RPMI8226 (cell line): ENCODE measurements at regions not wholly inside any gene's neighbourhood (a gene's known extent, or its start where the extent isn't known, plus 50 kb on each side); places are given as distances from the start of the nearest gene placed in this dataset.

Source experiments
- DNase-seq: peaks from one replicate; pipeline ENCODE4 v3.0.0-alpha.2; 2015

- no peak for DNase-seq
Measured at GRCh38 chr5:3891113-3891512, 295.5 kb downstream of the IRX1 start.

DNA sequence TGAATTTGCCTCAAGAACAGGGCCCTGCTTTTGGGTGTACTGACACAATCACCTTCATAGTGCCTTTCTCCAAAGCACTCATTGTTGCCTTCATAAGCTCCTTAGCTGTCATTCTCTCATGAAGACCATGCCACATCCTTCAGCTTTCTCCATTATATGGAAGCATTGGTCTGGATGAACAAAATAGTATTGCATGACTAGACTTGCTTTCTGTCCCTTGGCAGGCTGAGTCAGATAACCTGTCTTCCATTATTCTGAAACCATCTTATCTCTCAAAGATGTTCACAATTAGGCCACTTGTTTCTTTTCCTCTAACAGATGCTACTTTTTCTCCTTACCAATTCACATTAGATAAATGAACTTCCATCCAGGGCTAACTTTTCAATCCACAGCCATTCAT, 297.9 kb downstream of the IRX1 start:
- no peak for DNase-seq

GRCh38 chr5:3893975-3894374, 298.3 kb downstream of the IRX1 start:
- no peak for DNase-seq

GRCh38 chr5:3896098-3896497, 300.5 kb downstream of the IRX1 start:
- DNase-seq = no peak

DNA sequence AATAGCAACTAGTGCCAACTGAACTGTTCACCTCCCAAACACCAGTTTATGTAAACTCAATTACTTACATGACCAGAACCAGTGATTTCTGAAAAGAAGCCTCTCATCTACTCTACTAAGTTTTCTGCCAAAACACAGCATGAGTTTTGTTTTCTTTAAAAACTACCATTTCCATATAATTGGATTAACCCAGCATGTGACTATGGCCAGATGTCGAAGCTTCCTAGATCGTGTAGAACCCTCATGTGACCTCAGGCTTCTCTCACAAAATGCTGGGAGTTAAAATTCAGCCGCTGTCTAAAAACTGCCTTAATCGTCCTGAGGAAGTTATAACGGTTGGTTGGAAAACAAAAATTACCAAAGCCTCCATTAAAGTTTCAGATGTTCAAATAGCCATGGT, 303.5 kb downstream of the IRX1 start:
- DNase-seq = no peak

DNA sequence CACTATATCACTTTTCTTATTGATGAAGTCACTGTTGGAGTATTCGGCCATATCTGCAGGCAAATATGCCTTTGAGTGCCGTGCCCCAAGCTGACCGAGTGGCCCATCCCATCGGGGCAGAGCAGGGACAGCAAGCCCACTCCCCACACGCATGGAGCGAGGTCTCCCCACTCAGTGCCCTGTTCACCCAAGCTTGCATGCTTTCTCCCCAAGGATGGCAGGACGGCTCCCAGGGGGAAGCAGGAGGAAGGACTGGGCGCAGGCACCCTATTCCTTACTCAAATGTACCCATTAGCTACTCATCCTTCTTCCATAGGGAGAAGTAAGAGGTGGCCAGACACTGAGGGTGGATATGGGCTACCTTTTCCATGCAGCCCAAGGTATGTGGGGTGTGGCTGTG, 309.0 kb downstream of the IRX1 start:
- DNase-seq = no peak

DNA sequence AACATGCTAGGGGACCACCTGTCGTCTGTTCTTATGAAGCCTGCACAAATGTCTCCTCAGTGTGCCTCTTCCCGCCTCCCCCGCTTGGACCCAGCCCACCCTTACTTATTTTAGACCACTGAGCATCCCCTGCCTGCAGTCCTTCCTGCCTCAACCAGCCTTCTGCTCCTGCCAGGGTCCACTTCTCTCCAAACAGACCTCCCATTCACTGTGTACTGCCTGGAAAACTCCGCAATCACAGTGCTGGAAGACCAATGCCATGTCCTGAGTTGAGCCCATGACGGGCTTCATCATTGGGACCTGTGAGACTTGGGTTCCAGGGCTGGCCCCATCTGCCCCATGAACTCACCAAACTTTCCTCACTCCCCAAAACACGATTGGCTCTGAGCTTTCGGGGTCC, 309.4 kb downstream of the IRX1 start:
- no peak for DNase-seq

GRCh38 chr5:3905521-3905920, 309.9 kb downstream of the IRX1 start:
- no peak for DNase-seq

GRCh38 chr5:3911111-3911510, 315.5 kb downstream of the IRX1 start:
- DNase-seq = no peak

GRCh38 chr5:3911773-3912172, 316.1 kb downstream of the IRX1 start:
- DNase-seq = no peak

- DNase-seq = peak; percentile 9
Measured at GRCh38 chr5:3912790-3913189, 317.2 kb downstream of the IRX1 start.

DNA sequence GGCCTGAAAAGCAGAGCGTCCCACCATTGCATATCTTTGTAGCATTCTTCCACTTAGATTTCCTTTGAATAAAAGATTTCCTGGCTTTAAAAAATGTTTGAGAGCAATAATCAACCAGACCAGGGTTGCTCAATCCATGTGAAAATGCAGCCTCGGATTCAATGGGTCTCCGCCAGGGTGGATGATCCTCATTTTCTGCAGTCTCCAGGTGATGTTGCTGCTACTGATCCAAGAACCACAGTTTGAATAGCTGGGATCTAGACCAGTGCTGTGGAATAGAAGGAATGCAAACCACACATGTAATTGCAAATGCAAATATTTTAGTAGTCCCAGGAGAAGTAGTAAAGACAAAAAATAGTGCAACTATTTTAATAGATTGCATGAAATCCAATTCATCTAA, 317.6 kb downstream of the IRX1 start:
- DNase-seq = no peak

- no peak for DNase-seq
Measured at GRCh38 chr5:3925022-3925421, 329.4 kb downstream of the IRX1 start.

DNA sequence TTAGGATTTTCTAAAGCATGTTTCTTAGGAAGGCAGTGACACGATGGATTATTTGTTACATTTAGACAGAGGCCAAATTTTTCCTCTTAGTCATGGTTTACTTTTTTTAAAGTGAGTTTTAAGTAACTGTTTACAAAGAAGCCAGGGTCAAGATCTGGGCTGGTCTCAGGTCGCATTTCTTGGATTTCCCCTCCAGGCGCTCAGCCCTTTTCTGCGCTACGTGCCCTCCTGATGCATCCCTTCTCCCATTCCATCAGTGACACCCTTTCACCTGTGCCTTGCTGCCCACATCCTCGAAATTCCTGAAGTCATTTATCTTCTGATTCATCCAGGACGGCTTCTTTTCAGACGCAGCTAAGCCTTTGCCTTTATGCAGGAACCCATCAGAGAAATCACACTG, 330.3 kb downstream of the IRX1 start:
- no peak for DNase-seq

GRCh38 chr5:3929799-3930198, 334.2 kb downstream of the IRX1 start:
- no peak for DNase-seq

- no peak for DNase-seq
Measured at GRCh38 chr5:3931976-3932375, 336.3 kb downstream of the IRX1 start.

- DNase-seq = no peak
Measured at GRCh38 chr5:3933536-3933935, 337.9 kb downstream of the IRX1 start.

GRCh38 chr5:3933966-3934365, 338.3 kb downstream of the IRX1 start:
- DNase-seq = no peak

DNA sequence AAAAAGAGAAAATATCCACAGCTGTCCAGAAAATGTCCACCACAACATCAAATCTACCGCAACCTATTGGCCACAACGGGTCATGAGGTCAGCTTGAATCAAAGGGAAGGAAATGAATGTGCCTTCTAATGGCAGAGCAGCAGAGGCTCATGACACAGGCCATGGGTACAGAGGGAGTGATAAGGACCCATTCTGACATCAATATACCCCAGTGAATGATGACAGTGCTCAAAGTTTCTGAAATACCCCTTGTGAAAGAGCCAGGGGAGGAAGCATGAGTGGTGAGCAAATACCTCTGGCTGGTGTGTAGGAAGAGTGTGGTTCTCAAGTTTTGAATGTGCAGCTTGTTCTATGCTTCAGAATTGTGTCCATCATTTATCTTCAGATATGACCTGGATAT, 348.2 kb downstream of the IRX1 start:
- no peak for DNase-seq

- DNase-seq = no peak
Measured at GRCh38 chr5:3944930-3945329, 349.3 kb downstream of the IRX1 start.

DNA sequence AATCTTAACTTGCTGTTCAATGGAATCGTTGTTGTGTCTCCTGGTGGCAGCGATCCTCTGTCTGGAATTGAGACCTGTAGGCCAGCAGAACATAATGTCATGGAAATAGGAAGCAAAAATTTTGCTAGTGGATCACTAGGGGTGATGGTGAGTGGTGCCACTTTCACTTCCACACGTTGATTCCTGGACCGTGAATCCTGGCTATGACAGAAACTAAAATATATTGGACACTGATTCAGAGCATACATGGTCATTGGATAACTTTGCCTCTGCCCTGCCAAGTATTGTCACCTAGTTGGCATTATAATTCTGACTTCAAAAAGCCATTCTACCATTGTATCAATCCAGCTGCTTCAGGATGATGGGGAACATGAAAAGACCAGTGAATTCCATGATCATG, 353.2 kb downstream of the IRX1 start:
- no peak for DNase-seq

- no peak for DNase-seq
Measured at GRCh38 chr5:3954199-3954598, 358.6 kb downstream of the IRX1 start.

DNA sequence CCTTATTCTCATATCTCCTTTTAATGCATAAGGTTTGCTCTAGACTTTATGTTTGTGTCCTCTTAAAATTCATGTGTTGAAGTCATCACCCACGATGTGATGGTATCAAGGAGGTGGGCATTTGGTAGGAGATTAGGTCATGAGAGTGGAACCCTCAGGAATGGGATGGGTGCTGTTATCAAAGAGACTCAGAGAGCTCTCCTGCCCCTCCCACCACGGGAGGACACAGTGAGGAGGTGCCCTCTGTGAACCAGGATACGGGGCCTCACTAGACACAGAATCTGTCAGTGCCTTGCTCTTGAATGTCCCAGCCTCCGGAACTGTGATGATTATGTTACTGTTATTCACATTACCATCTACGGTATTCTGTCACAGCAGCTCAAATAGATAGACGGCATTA, 359.0 kb downstream of the IRX1 start:
- no peak for DNase-seq

DNA sequence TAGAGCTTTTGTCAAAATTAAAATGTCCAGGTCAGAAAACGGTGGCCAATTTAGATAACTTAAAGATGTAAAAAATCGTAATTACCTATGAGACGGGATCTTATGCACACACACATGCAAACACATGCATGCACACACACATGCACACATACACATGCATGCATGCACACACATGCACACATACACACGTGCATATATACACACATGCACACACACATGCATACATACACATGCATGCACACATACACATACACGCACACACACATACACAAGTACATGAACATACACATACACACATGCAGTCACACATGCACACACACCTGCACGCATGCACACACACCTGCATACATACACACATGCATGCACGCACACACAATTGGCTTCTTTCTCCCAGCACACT, 362.0 kb downstream of the IRX1 start:
- no peak for DNase-seq

DNA sequence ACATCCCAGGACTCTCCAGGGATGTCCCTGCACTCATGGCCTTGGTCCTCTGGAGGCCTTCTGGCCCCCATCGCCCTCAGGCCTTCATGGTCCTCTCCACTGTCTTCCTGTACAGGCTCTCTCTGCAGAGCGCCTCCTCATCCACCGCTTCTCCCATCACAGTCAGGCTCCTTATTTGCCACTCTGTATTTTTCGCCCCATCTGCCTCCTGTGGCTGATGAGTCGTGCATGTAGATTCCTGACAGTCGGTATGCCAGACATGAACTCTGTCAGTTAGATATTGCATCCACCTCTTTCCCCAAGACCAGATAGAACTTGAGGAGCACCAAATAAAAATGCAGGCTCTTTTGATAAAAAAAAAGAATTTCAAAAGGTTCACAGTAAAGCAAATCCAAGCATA, 362.8 kb downstream of the IRX1 start:
- DNase-seq = no peak

GRCh38 chr5:3962113-3962512, 366.5 kb downstream of the IRX1 start:
- no peak for DNase-seq
